Liver (tissue), 3 donors: ENCODE measurements at regions not wholly inside any gene's neighbourhood (a gene's known extent, or its start where the extent isn't known, plus 50 kb on each side); places are given as distances from the start of the nearest gene placed in this dataset.

Experiments
- EGR1 ChIP-seq, 2 donors: IDR thresholded peaks; 2 replicates each; pipeline ENCODE4 v1.6.1; 2016 to 2018; ENCODE audit warnings: antibody characterized with exemption in 2 of 2, low read depth in 2 of 2
- GABPA ChIP-seq, 2 donors: IDR thresholded peaks in 1 of 2; conservative IDR thresholded peaks in 1 of 2; 2 replicates each; pipeline ENCODE4 v1.6.1; 2016; ENCODE audit warnings: antibody characterized with exemption in 2 of 2, mild to moderate bottlenecking in 1 of 2, moderate library complexity in 1 of 2
- JUND ChIP-seq, 2 donors: IDR thresholded peaks; 2 replicates each; pipeline ENCODE4 v1.6.1; 2016; ENCODE audit warnings: antibody characterized with exemption in 2 of 2
- RAD21 ChIP-seq, 2 donors: IDR thresholded peaks; 2 replicates each; pipeline ENCODE4 v1.6.1; 2016; ENCODE audit warnings: antibody characterized with exemption in 2 of 2, mild to moderate bottlenecking in 2 of 2
- REST ChIP-seq: IDR thresholded peaks from 2 replicates; pipeline ENCODE4 v1.6.1; 2016; ENCODE audit warnings: antibody characterized with exemption, mild to moderate bottlenecking
- TAF1 ChIP-seq: conservative IDR thresholded peaks from 2 replicates; pipeline ENCODE4 v1.6.1; 2016; ENCODE audit warnings: antibody characterized with exemption, mild to moderate bottlenecking
- YY1 ChIP-seq: IDR thresholded peaks from 2 replicates; pipeline ENCODE4 v1.6.1; 2016; ENCODE audit warnings: antibody characterized with exemption, mild to moderate bottlenecking
- TF ChIP-seq, protein P1 (sequence below): fragments of 150-350 bp; IDR thresholded peaks from 2 replicates; pipeline ENCODE4 v1.5.1; 2017; ENCODE audit warnings: improper control_type of control experiment, low read depth, low read length; ENCODE audit not compliant: missing input control
- TF ChIP-seq, protein P2 (sequence below): IDR thresholded peaks from 2 replicates; pipeline ENCODE4 v1.6.1; 2016; ENCODE audit warnings: antibody characterized with exemption
- TF ChIP-seq, protein P3 (sequence below): IDR thresholded peaks from 2 replicates; pipeline ENCODE4 v1.6.1; 2016; ENCODE audit warnings: antibody characterized with exemption
- donor health status: healthy.
- donor health status: healthy.

- TF ChIP-seq, protein P1, sequence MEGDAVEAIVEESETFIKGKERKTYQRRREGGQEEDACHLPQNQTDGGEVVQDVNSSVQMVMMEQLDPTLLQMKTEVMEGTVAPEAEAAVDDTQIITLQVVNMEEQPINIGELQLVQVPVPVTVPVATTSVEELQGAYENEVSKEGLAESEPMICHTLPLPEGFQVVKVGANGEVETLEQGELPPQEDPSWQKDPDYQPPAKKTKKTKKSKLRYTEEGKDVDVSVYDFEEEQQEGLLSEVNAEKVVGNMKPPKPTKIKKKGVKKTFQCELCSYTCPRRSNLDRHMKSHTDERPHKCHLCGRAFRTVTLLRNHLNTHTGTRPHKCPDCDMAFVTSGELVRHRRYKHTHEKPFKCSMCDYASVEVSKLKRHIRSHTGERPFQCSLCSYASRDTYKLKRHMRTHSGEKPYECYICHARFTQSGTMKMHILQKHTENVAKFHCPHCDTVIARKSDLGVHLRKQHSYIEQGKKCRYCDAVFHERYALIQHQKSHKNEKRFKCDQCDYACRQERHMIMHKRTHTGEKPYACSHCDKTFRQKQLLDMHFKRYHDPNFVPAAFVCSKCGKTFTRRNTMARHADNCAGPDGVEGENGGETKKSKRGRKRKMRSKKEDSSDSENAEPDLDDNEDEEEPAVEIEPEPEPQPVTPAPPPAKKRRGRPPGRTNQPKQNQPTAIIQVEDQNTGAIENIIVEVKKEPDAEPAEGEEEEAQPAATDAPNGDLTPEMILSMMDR = no peak
- TF ChIP-seq REST (no peak), TAF1 (no peak), YY1 (no peak), GABPA (IDR thresholded peaks at IDR 0.05 in 1 of 2, conservative IDR thresholded peaks at IDR 0.05 in 1 of 2) (no peak), RAD21 (IDR thresholded peaks at IDR 0.05) (no peak), JUND (IDR thresholded peaks at IDR 0.05) (no peak), EGR1 (IDR thresholded peaks at IDR 0.05; ENCODE audit: low read depth in 2 of 2) (no peak)
- TF ChIP-seq, protein P2, sequence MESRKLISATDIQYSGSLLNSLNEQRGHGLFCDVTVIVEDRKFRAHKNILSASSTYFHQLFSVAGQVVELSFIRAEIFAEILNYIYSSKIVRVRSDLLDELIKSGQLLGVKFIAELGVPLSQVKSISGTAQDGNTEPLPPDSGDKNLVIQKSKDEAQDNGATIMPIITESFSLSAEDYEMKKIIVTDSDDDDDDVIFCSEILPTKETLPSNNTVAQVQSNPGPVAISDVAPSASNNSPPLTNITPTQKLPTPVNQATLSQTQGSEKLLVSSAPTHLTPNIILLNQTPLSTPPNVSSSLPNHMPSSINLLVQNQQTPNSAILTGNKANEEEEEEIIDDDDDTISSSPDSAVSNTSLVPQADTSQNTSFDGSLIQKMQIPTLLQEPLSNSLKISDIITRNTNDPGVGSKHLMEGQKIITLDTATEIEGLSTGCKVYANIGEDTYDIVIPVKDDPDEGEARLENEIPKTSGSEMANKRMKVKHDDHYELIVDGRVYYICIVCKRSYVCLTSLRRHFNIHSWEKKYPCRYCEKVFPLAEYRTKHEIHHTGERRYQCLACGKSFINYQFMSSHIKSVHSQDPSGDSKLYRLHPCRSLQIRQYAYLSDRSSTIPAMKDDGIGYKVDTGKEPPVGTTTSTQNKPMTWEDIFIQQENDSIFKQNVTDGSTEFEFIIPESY = no peak
- TF ChIP-seq, protein P3, sequence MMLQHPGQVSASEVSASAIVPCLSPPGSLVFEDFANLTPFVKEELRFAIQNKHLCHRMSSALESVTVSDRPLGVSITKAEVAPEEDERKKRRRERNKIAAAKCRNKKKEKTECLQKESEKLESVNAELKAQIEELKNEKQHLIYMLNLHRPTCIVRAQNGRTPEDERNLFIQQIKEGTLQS = no peak
Observed at GRCh38 chr7:27312820-27313219, 70.2 kb downstream of the EVX1 start.
